ENCODE measurements at regions not wholly inside any gene's neighbourhood (a gene's known extent, or its start where the extent isn't known, plus 50 kb on each side); places are given as distances from the start of the nearest gene placed in this dataset.

DNA sequence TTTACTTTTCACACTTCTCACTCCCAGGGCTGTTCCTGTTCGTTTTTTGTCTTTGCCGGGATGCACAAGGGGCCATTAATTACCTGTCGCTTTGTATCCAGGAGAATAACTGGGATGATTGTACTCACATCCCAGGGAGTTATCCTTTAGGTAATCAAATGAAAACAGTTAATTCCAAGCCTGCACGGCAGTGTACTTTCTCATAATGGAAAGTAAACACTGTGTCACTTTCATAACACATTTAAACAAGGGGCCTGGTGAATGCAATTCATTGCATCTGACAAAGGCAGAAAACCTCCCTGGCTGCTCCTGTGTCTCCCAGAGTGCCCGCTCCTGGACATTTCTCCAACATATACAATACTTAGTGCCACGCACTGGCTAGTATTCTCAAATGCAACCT lies 138.7 kb upstream of the CELF2 start:
- no peaks in the 10 kb centered on the region for H3K27me3 ChIP-seq
- no peak overlapping the region for H3K27ac ChIP-seq
- no peaks in the 10 kb centered on the region for H3K36me3 ChIP-seq
- TF ChIP-seq, protein P1, sequence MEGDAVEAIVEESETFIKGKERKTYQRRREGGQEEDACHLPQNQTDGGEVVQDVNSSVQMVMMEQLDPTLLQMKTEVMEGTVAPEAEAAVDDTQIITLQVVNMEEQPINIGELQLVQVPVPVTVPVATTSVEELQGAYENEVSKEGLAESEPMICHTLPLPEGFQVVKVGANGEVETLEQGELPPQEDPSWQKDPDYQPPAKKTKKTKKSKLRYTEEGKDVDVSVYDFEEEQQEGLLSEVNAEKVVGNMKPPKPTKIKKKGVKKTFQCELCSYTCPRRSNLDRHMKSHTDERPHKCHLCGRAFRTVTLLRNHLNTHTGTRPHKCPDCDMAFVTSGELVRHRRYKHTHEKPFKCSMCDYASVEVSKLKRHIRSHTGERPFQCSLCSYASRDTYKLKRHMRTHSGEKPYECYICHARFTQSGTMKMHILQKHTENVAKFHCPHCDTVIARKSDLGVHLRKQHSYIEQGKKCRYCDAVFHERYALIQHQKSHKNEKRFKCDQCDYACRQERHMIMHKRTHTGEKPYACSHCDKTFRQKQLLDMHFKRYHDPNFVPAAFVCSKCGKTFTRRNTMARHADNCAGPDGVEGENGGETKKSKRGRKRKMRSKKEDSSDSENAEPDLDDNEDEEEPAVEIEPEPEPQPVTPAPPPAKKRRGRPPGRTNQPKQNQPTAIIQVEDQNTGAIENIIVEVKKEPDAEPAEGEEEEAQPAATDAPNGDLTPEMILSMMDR (IDR thresholded peaks at IDR 0.05; ENCODE audit: low read depth, low read length) = no peak
- no peaks in the 10 kb centered on the region for H3K9me3 ChIP-seq (ENCODE audit: low read depth)
- no peak overlapping the region for H3K4me3 ChIP-seq
- H3K4me1 ChIP-seq (ENCODE audit: low read depth) = peaks cover 2% of the 10 kb centered on the region
- DNase-seq (ENCODE audit: low read depth in 1 of 2, low spot score in 1 of 2) = no peak

DNA sequence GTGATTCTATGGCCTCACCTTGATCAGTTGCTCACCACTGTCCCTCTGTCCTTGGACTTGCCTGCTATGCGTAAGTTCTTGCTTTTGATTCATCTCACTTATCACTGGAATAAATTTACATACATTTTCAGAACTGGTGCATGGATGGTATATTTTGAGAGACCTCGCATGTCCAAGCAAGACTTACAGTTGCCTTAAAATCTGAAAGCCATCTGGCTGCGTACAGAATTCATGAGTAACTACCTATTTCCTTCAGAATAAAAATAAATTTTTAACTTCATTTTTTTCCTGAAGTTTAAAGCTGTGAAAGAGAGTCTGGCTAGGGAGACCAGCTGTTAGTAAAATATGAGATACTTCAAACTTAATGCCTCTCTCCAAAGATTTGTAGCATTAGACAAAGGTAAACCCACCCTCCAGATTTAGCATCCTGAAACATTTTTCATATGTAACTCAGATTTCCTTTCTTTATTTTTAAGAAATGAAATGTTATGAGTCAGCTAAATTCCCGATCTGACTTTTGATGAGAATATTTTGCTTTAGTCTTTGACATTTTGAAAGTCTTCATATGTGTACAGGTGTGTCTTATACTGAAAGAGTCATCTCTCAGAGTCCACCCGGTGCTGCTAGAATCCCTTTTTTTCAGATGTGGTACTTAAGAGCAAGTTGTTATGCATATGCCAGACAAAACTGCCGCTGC lies 136.4 kb upstream of the CELF2 start:
- no peak overlapping the region for H3K27ac ChIP-seq
- H3K36me3 ChIP-seq = no peaks in the 10 kb centered on the region
- DNase-seq (ENCODE audit: low read depth in 1 of 2, low spot score in 1 of 2) = no peak
- peaks cover 4% of the 10 kb centered on the region for H3K4me1 ChIP-seq (ENCODE audit: low read depth)
- H3K9me3 ChIP-seq (ENCODE audit: low read depth) = no peaks in the 10 kb centered on the region
- H3K27me3 ChIP-seq = no peaks in the 10 kb centered on the region
- no peak overlapping the region for H3K4me3 ChIP-seq
- TF ChIP-seq, protein P1 (IDR thresholded peaks at IDR 0.05; ENCODE audit: low read depth, low read length) = no peak

DNA sequence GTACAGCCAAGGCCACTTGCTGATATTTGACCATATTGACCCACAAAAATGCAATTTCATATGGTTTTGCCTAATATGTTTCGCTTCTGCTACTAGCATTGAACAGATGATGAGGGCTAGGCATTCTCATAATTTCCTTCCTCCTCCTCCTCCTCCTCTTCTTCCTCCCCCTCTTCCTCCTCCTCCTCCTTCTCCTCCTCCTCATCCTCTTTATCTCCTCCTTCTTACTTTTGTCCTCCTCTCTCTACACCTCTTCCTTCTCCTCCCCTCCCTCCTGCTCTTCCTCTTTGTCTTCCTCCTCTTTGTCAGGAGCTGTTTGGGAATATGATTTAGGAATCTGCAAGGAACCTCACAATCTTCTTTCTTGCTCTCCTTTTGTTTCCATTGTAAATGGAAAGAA lies 133.9 kb upstream of the CELF2 start:
- no peak for DNase-seq (ENCODE audit: low read depth in 1 of 2, low spot score in 1 of 2)
- Histone ChIP-seq H3K9me3 (ENCODE audit: low read depth) (no peaks in the 10 kb centered on the region), H3K4me3 (no peak overlapping the region), H3K36me3 (no peaks in the 10 kb centered on the region), H3K27ac (no peak overlapping the region), H3K27me3 (no peaks in the 10 kb centered on the region), H3K4me1 (ENCODE audit: low read depth) (peaks cover 14% of the 10 kb centered on the region)
- TF ChIP-seq, protein P1 (IDR thresholded peaks at IDR 0.05; ENCODE audit: low read depth, low read length) = no peak

DNA sequence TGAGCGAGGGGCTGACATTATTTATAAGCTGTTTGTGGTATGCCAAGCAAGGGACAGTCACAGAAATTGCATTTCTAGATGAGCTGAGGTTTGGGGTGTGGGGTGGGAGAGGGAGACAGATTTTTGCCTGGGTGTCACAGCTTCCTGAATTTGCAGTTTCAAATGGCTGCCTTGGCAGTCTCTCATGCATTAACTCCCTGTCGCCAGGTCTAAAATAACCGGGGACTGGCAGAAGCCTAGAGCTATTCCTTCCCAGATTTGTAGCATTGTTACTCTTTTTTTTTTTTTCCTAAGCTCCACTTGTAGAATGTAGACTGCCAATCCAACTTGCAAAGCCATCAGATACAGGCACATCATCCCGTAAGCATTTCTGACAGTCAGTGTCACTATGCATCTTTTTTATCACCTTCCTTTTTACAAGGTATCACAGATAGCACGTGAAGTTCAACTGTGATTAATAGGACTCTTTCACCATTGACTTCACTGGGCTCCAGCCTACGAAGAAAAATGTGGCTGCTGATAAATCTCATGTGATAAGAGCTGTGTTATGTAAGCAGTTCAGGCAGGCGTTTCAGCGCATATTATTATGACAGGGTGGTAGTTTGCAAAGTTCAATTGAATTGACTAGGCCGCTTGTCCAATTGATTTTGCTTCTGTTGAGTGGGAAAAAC lies 130.7 kb upstream of the CELF2 start:
- DNase-seq (ENCODE audit: low read depth in 1 of 2, low spot score in 1 of 2) = peak; percentile 23 to 34

DNA sequence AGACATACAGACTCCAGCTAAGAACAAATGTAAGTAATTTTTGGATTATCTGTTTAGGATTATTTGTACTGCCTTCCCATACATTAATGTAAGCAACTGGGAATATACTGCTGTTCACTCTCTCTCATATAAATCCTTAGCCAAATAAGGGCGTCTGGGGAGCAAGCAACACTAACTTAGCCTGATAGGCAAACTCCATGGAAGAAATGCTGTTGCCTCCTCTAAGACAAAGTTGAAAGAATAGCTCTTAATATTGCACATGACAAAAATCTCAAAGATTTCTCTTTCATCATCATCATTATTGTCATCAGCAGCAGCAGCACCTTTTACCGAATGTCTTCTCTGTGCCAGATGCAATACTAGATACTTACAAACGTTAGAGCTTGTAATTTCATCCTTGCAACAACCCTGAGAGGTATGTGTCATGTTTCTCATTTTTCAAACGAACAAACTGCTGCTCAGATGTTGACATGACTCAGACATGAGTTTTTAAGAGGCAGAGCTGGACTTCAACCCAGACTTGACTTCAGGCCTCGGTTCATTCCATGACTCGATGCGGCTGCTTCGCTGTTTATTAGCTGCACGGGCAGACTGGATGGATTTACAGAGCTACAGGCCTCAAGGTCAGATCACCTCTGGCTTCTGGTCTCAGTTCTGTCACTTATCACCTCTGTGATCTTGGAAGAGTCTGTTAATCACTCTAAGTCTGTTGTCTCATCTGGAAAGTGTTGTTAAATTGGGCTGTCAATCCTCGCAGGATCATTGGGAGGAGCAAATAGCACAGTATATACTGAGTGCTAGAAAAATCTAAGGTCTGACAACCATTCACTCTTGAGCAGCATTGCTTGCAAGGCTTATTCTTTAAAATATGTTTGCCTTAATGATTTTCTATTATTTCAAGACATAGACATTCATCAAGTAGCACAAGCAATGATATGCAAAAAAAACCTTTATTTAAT lies 126.3 kb upstream of the CELF2 start:
- DNase-seq (ENCODE audit: low read depth in 1 of 2, low spot score in 1 of 2) = peak; percentile 29 to 36
- TF ChIP-seq, protein P1 (IDR thresholded peaks at IDR 0.05; ENCODE audit: low read depth, low read length) = no peak
- Histone ChIP-seq H3K27ac (peak overlapping the region; percentile 88), H3K9me3 (ENCODE audit: low read depth) (no peaks in the 10 kb centered on the region), H3K27me3 (no peaks in the 10 kb centered on the region), H3K4me1 (ENCODE audit: low read depth) (peaks cover 24% of the 10 kb centered on the region), H3K4me3 (no peak overlapping the region), H3K36me3 (no peaks in the 10 kb centered on the region)

More for the DNA sequence above, 130.7 kb upstream of the CELF2 start:
- no peaks in the 10 kb centered on the region for H3K36me3 ChIP-seq
- no peaks in the 10 kb centered on the region for H3K9me3 ChIP-seq (ENCODE audit: low read depth)
- TF ChIP-seq, protein P1 (IDR thresholded peaks at IDR 0.05; ENCODE audit: low read depth, low read length) = no peak
- no peak overlapping the region for H3K4me3 ChIP-seq
- no peaks in the 10 kb centered on the region for H3K27me3 ChIP-seq
- H3K27ac ChIP-seq = peak overlapping the region; percentile 47
- H3K4me1 ChIP-seq (ENCODE audit: low read depth) = peaks cover 24% of the 10 kb centered on the region
